Astrocyte (in vitro differentiated cells and primary cell): ENCODE measurements at regions not wholly inside any gene's neighbourhood (a gene's known extent, or its start where the extent isn't known, plus 50 kb on each side); places are given as distances from the start of the nearest gene placed in this dataset.

Experiments
- CTCF ChIP-seq: IDR thresholded peaks from 2 replicates; pipeline ENCODE4 v1.5.1; 2011; ENCODE audit warnings: low read depth, mild to moderate bottlenecking, inconsistent platforms, low read length, moderate library complexity; ENCODE audit not compliant: insufficient read depth
- EZH2 ChIP-seq: IDR thresholded peaks from 2 replicates; pipeline ENCODE4 v1.6.1; 2012; ENCODE audit warnings: mild to moderate bottlenecking, low read length, inconsistent platforms; ENCODE audit not compliant: insufficient read depth

GRCh38 chr1:232416026-232416568 lies 213.8 kb downstream of the SIPA1L2 start:
- no peak for TF ChIP-seq CTCF
- no peak for TF ChIP-seq EZH2
